Left lung (tissue), 4 donors: ENCODE measurements at regions not wholly inside any gene's neighbourhood (a gene's known extent, or its start where the extent isn't known, plus 50 kb on each side); places are given as distances from the start of the nearest gene placed in this dataset.
A peak's percentile ranks its signal among the peaks of the same experiment; 100 is the strongest.

Source experiments
- ATAC-seq: fragments of 200-7000 bp; cut with Tn5 transposase; one replicate; pipeline ENCODE4 v1.9.1; 2020; ENCODE audit warnings: moderate library complexity
- DNase-seq, 4 donors: peaks; one replicate each; pipeline ENCODE4 v3.0.0-alpha.2; 2013 to 2020
- H3K27ac ChIP-seq, 2 donors: fragments of 200-600 bp; sonication (generic) in 1 of 2; one replicate each; pipeline versions ENCODE4 v1.5.0 to v1.8.0; 2020 to 2021
- H3K27me3 ChIP-seq, 2 donors: fragments of 200-600 bp; sonication (generic) in 1 of 2; one replicate each; pipeline versions ENCODE4 v1.5.0 to v1.8.0; 2020 to 2021
- H3K36me3 ChIP-seq, 2 donors: fragments of 200-600 bp; sonication (generic) in 1 of 2; one replicate each; pipeline versions ENCODE4 v1.5.0 to v1.8.0; 2020 to 2021
- H3K4me1 ChIP-seq, 2 donors: fragments of 200-600 bp; one replicate each; pipeline ENCODE4 v1.8.0; 2021
- H3K4me3 ChIP-seq, 2 donors: fragments of 200-600 bp; sonication (generic) in 1 of 2; one replicate each; pipeline versions ENCODE4 v1.5.0 to v1.8.0; 2020 to 2021; ENCODE audit warnings: mild to moderate bottlenecking in 1 of 2
- H3K9me3 ChIP-seq, 2 donors: fragments of 200-600 bp; sonication (generic) in 1 of 2; one replicate each; pipeline versions ENCODE4 v1.5.0 to v1.8.0; 2020 to 2021
- CTCF ChIP-seq, 2 donors: fragments of 200-600 bp; sonication (generic) in 1 of 2; IDR thresholded peaks; one replicate each; pipeline versions ENCODE4 v1.5.0 to v1.8.0; 2021; ENCODE audit warnings: antibody characterized with exemption in 2 of 2
- intact Hi-C, 2 donors: fragments of 100-400 bp; cut with DNase I; formaldehyde crosslinking; loops; one replicate each; pipeline versions ENCODE4 v1.11.2 to v1.14.2; 2022
- donor health status: DM: no; HTN: yes; CAD: no.
- donor health status: DM: no; HTN: no; CAD: no.

- intact Hi-C loops = no loop called here
- Histone ChIP-seq H3K27me3 (no peaks in the 10 kb centered on the region), H3K4me1 (no peaks in the 10 kb centered on the region), H3K9me3 (no peaks in the 10 kb centered on the region), H3K4me3 (no peak overlapping the region), H3K36me3 (no peaks in the 10 kb centered on the region), H3K27ac (peak overlapping the region in 1 of 2 donors; percentile 45)
- TF ChIP-seq CTCF (IDR thresholded peaks at IDR 0.05) = no peak
- no peak for DNase-seq
- no peak for ATAC-seq
These were observed 309.8 kb upstream of the COL3A1 start for GRCh38 chr2:188664416-188664815.

- no peaks in the 10 kb centered on the region for H3K27me3 ChIP-seq
- peak overlapping the region in 1 of 2 donors; percentile 45 for H3K27ac ChIP-seq
- DNase-seq (no peak), ATAC-seq (no peak)
- no peaks in the 10 kb centered on the region for H3K36me3 ChIP-seq
- no peaks in the 10 kb centered on the region for H3K4me1 ChIP-seq
- no peak for TF ChIP-seq CTCF (IDR thresholded peaks at IDR 0.05)
- intact Hi-C loops = no loop called here
- no peak overlapping the region for H3K4me3 ChIP-seq
- no peaks in the 10 kb centered on the region for H3K9me3 ChIP-seq
These were observed 309.1 kb upstream of the COL3A1 start for GRCh38 chr2:188664951-188665595.

- ATAC-seq (no peak), DNase-seq (no peak)
- Histone ChIP-seq H3K4me1 (no peaks in the 10 kb centered on the region), H3K27me3 (no peaks in the 10 kb centered on the region), H3K4me3 (no peak overlapping the region), H3K9me3 (no peaks in the 10 kb centered on the region), H3K36me3 (no peaks in the 10 kb centered on the region), H3K27ac (peak overlapping the region in 1 of 2 donors; percentile 45)
- intact Hi-C loops = no loop called here
- TF ChIP-seq CTCF (IDR thresholded peaks at IDR 0.05) = no peak
These were observed 308.4 kb upstream of the COL3A1 start for GRCh38 chr2:188665727-188666304.

GRCh38 chr2:188666503-188666902 is 307.7 kb upstream of the COL3A1 start:
- Histone ChIP-seq H3K36me3 (no peaks in the 10 kb centered on the region), H3K4me1 (no peaks in the 10 kb centered on the region), H3K9me3 (no peaks in the 10 kb centered on the region), H3K27ac (no peak overlapping the region), H3K27me3 (no peaks in the 10 kb centered on the region), H3K4me3 (no peak overlapping the region)
- TF ChIP-seq CTCF (IDR thresholded peaks at IDR 0.05) = no peak
- intact Hi-C loops = no loop called here
- no peak for ATAC-seq
- DNase-seq = no peak

GRCh38 chr2:188668017-188668680 is 306.0 kb upstream of the COL3A1 start:
- Histone ChIP-seq H3K9me3 (peaks cover 0 to 2% of the 10 kb centered on the region in 2 donors), H3K27me3 (no peaks in the 10 kb centered on the region), H3K27ac (peak overlapping the region in 1 of 2 donors; percentile 69), H3K4me1 (no peaks in the 10 kb centered on the region), H3K4me3 (no peak overlapping the region), H3K36me3 (no peaks in the 10 kb centered on the region)
- DNase-seq (peak in 2 of 4 donors; percentile 45 to 83), ATAC-seq (peak; percentile 86)
- no peak for TF ChIP-seq CTCF (IDR thresholded peaks at IDR 0.05)
- intact Hi-C loops = no loop called here
